H1 (cell line): ENCODE measurements at regions not wholly inside any gene's neighbourhood (a gene's known extent, or its start where the extent isn't known, plus 50 kb on each side); places are given as distances from the start of the nearest gene placed in this dataset.

ENCODE experiments used
- BRCA1 ChIP-seq: IDR thresholded peaks from 2 replicates; pipeline ENCODE4 v1.6.1; 2012; ENCODE audit warnings: low read depth, low read length, improper control_type of control experiment
- CEBPB ChIP-seq: IDR thresholded peaks from 2 replicates; pipeline ENCODE4 v1.6.1; 2012; ENCODE audit warnings: low read depth, low read length
- GABPA ChIP-seq: IDR thresholded peaks from 2 replicates; pipeline ENCODE4 v1.6.1; 2011; ENCODE audit warnings: mild to moderate bottlenecking, low read length, moderate library complexity, borderline replicate concordance; ENCODE audit not compliant: insufficient read depth

DNA sequence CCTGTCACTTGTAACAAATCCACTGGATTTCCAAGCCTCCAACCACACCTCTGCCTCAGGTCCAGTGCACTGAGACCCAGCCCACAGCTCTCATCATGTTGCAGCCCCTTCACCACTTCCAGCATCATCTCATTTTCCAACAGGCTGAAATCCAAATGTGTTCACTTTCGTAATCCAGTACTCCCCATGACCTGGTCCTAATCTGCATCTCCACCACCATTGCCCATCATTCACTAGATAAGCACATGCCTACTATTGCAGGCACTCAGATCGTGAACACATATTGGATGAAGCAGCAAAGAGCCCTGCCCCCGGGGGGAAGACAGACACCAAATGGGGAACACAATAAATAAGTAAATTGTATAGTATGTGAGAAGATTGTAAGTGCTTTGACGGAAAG is 76.1 kb upstream of the INSIG1 start (continued):
- TF ChIP-seq CEBPB, result no peak
- no peak for TF ChIP-seq GABPA
- TF ChIP-seq BRCA1, result no peak
